PFSK-1 (cell line): ENCODE measurements at regions not wholly inside any gene's neighbourhood (a gene's known extent, or its start where the extent isn't known, plus 50 kb on each side); places are given as distances from the start of the nearest gene placed in this dataset.

Experiments used
- POLR2AphosphoS5 ChIP-seq: IDR thresholded peaks from 2 replicates; pipeline ENCODE4 v1.6.1; 2012; ENCODE audit warnings: low read depth, mild to moderate bottlenecking, control low read depth, low read length, moderate library complexity
- REST ChIP-seq, 2 experiments: IDR thresholded peaks; 2 replicates each; pipeline versions ENCODE4 v1.6.1 to v1.8.0; 2011 to 2012; ENCODE audit warnings: low read depth in 2 of 2, low read length in 2 of 2, control low read depth in 1 of 2, inconsistent platforms in 1 of 2, mild to moderate bottlenecking in 1 of 2, moderate library complexity in 1 of 2; ENCODE audit not compliant: insufficient read depth in 1 of 2

DNA sequence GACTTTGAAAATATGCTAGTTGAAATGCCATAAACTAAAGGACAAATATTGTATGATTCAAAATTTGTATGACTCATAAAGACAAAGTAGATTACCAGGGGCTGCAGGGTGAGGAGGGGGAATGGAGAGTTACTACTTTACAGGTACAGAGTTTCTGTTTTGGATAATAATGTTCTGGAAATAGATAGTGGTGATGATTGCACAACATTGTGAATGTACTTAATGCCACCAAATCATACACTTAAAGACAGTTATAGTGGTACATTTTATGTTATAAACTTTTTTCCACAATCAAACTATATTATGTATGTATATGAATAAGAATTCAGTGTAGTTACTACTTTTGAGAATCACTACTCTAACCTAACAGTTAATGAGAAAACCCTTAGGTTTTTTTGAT is 368.1 kb downstream of the ZFHX3 start:
- TF ChIP-seq POLR2AphosphoS5 = no peak
- TF ChIP-seq REST (IDR thresholded peaks at IDR 0.05; ENCODE audit: insufficient read depth in 1 of 2, low read depth in 2 of 2, low read length in 2 of 2) = no peak
